PFSK-1 (cell line): ENCODE measurements at regions not wholly inside any gene's neighbourhood (a gene's known extent, or its start where the extent isn't known, plus 50 kb on each side); places are given as distances from the start of the nearest gene placed in this dataset.

Experiments
- FOXP2 ChIP-seq: optimal IDR thresholded peaks from 2 replicates; pipeline ENCODE3; 2011; ENCODE audit warnings: borderline replicate concordance, control low read depth, inconsistent platforms; ENCODE audit not compliant: insufficient read depth; ENCODE audit errors: extremely low read length, extremely low read depth
- POLR2AphosphoS5 ChIP-seq: IDR thresholded peaks from 2 replicates; pipeline ENCODE4 v1.6.1; 2012; ENCODE audit warnings: low read depth, mild to moderate bottlenecking, control low read depth, low read length, moderate library complexity
- SIN3A ChIP-seq: IDR thresholded peaks from 2 replicates; pipeline ENCODE4 v1.6.1; 2012; ENCODE audit warnings: mild to moderate bottlenecking, low read length, moderate library complexity, borderline replicate concordance; ENCODE audit not compliant: insufficient read depth
- TAF1 ChIP-seq: IDR thresholded peaks from 2 replicates; pipeline ENCODE4 v1.6.1; 2012; ENCODE audit warnings: low read length, control low read depth, borderline replicate concordance; ENCODE audit not compliant: insufficient read depth
- TF ChIP-seq, protein P1 (sequence below), 2 experiments: IDR thresholded peaks; 2 replicates each; pipeline versions ENCODE4 v1.6.1 to v1.8.0; 2011 to 2012; ENCODE audit warnings: low read depth in 2 of 2, low read length in 2 of 2, control low read depth in 1 of 2, inconsistent platforms in 1 of 2, mild to moderate bottlenecking in 1 of 2, moderate library complexity in 1 of 2; ENCODE audit not compliant: insufficient read depth in 1 of 2

DNA sequence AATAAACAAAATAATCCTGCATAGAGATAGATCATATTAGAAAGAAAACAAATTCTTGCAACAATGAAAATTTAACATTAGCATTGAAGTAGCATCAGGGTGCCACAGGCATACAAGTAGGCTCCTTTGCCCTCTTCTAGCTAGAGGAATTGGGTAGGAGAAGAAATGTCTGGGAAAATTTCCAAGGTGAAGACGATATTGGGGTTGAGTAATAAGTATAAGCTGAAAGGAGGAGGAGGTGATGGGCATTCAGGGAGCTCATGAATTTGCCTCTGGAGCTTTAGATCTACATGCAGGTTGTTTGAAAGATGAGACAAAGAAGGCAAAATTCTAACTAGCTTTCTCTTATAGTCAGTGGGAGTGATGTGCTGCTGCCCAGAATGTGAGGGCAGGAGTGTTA lies 504.9 kb downstream of the CCDC85A start:
- no peak for TF ChIP-seq SIN3A
- no peak for TF ChIP-seq POLR2AphosphoS5
- no peak for TF ChIP-seq TAF1
- TF ChIP-seq, protein P1, sequence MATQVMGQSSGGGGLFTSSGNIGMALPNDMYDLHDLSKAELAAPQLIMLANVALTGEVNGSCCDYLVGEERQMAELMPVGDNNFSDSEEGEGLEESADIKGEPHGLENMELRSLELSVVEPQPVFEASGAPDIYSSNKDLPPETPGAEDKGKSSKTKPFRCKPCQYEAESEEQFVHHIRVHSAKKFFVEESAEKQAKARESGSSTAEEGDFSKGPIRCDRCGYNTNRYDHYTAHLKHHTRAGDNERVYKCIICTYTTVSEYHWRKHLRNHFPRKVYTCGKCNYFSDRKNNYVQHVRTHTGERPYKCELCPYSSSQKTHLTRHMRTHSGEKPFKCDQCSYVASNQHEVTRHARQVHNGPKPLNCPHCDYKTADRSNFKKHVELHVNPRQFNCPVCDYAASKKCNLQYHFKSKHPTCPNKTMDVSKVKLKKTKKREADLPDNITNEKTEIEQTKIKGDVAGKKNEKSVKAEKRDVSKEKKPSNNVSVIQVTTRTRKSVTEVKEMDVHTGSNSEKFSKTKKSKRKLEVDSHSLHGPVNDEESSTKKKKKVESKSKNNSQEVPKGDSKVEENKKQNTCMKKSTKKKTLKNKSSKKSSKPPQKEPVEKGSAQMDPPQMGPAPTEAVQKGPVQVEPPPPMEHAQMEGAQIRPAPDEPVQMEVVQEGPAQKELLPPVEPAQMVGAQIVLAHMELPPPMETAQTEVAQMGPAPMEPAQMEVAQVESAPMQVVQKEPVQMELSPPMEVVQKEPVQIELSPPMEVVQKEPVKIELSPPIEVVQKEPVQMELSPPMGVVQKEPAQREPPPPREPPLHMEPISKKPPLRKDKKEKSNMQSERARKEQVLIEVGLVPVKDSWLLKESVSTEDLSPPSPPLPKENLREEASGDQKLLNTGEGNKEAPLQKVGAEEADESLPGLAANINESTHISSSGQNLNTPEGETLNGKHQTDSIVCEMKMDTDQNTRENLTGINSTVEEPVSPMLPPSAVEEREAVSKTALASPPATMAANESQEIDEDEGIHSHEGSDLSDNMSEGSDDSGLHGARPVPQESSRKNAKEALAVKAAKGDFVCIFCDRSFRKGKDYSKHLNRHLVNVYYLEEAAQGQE (IDR thresholded peaks at IDR 0.05; ENCODE audit: insufficient read depth in 1 of 2, low read depth in 2 of 2, low read length in 2 of 2), result no peak
- TF ChIP-seq FOXP2, result no peak
